SK-N-SH (cell line): ENCODE measurements at regions not wholly inside any gene's neighbourhood (a gene's known extent, or its start where the extent isn't known, plus 50 kb on each side); places are given as distances from the start of the nearest gene placed in this dataset.

Experiments
- CTCF ChIP-seq: fragments of 200-600 bp; sonication (generic); IDR thresholded peaks from 2 replicates; pipeline ENCODE4 v1.6.1; 2017; ENCODE audit warnings: antibody characterized with exemption, mild to moderate bottlenecking, moderate library complexity
- IRF3 ChIP-seq: fragments of 150-350 bp; IDR thresholded peaks from 2 replicates; pipeline ENCODE4 v1.6.1; 2016; ENCODE audit warnings: mild to moderate bottlenecking, low read depth, low read length
- JUND ChIP-seq: IDR thresholded peaks from 2 replicates; pipeline ENCODE4 v1.4.0; 2012
- MAX ChIP-seq: IDR thresholded peaks from 2 replicates; pipeline ENCODE4 v1.4.0; 2012; ENCODE audit warnings: low read depth
- MXI1 ChIP-seq: IDR thresholded peaks from 2 replicates; pipeline ENCODE4 v1.6.1; 2012; ENCODE audit warnings: mild to moderate bottlenecking, low read depth, low read length, improper control_type of control experiment
- POLR2AphosphoS5 ChIP-seq: IDR thresholded peaks from 2 replicates; pipeline ENCODE4 v1.6.1; 2012; ENCODE audit warnings: low read depth, low read length
- RAD21 ChIP-seq: IDR thresholded peaks from 2 replicates; pipeline ENCODE4 v1.6.1; 2012; ENCODE audit warnings: mild to moderate bottlenecking, low read length
- RFX5 ChIP-seq: IDR thresholded peaks from 2 replicates; pipeline ENCODE4 v1.6.1; 2012; ENCODE audit warnings: mild to moderate bottlenecking, improper control_type of control experiment, low read length
- TCF12 ChIP-seq: IDR thresholded peaks from 2 replicates; pipeline ENCODE4 v1.4.0; 2012
- YY1 ChIP-seq: IDR thresholded peaks from 2 replicates; pipeline ENCODE4 v1.4.0; 2012; ENCODE audit warnings: low read depth, mild to moderate bottlenecking

- TF ChIP-seq MAX = no peak
- no peak for TF ChIP-seq CTCF
- no peak for TF ChIP-seq MXI1
- no peak for TF ChIP-seq TCF12
- no peak for TF ChIP-seq YY1
- no peak for TF ChIP-seq JUND
- TF ChIP-seq RFX5 = no peak
- no peak for TF ChIP-seq POLR2AphosphoS5
- no peak for TF ChIP-seq RAD21
- no peak for TF ChIP-seq IRF3
Observed at GRCh38 chr7:4527988-4528636, 154.0 kb upstream of the FOXK1 start.
